ENCODE measurements at regions not wholly inside any gene's neighbourhood (a gene's known extent, or its start where the extent isn't known, plus 50 kb on each side); places are given as distances from the start of the nearest gene placed in this dataset.

DNA sequence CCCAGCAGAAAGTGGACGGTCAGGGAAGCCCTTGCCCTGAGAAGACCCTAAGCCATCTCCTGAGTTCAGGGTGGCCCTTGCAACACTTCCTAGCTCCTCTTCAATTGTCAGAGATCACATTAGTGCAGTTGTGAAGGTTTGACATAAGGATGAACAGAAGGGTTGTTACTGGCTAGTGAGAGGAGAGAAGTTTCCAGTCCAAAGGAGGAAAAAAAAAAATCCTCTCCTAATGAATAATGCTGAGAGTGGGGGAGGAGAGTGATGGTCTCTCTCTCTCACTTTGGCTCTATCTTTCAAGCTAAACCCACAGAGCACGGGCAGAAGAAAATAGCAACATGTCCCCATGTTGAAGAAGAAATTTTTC, 819.9 kb downstream of the BCL11A start:
- TF ChIP-seq, protein P1, sequence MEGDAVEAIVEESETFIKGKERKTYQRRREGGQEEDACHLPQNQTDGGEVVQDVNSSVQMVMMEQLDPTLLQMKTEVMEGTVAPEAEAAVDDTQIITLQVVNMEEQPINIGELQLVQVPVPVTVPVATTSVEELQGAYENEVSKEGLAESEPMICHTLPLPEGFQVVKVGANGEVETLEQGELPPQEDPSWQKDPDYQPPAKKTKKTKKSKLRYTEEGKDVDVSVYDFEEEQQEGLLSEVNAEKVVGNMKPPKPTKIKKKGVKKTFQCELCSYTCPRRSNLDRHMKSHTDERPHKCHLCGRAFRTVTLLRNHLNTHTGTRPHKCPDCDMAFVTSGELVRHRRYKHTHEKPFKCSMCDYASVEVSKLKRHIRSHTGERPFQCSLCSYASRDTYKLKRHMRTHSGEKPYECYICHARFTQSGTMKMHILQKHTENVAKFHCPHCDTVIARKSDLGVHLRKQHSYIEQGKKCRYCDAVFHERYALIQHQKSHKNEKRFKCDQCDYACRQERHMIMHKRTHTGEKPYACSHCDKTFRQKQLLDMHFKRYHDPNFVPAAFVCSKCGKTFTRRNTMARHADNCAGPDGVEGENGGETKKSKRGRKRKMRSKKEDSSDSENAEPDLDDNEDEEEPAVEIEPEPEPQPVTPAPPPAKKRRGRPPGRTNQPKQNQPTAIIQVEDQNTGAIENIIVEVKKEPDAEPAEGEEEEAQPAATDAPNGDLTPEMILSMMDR (IDR thresholded peaks at IDR 0.05) = no peak
- no peak for TF ChIP-seq POLR2AphosphoS5 (IDR thresholded peaks at IDR 0.05)

Data from transverse colon (tissue), 4 donors.